HepG2 (cell line): ENCODE measurements at regions not wholly inside any gene's neighbourhood (a gene's known extent, or its start where the extent isn't known, plus 50 kb on each side); places are given as distances from the start of the nearest gene placed in this dataset.

ENCODE experiments used
- ATAC-seq: fragments of 200-7000 bp; cut with Tn5 transposase; 3 replicates; pipeline ENCODE4 v1.9.1; 2020; ENCODE audit warnings: mild to moderate bottlenecking, moderate library complexity
- BruUV-seq: library from RNA; stranded (reverse); fragments of 400-500 nt; replicated peaks from 2 replicates; lab custom pipeline; 2021; lab: Mats Ljungman, UMichigan
- CTCF ChIA-PET: fragments of 300-600 bp; formaldehyde crosslinking; extraction: SDS; loops from one replicate; lab custom pipeline; 2021; ENCODE audit warnings: low total read pairs, inconsistent platforms, low intra/inter-chr PET ratio; lab: Yijun Ruan, JAX
- POLR2A ChIA-PET: fragments of 350-600 bp; sonication (Branson Sonifier 250); formaldehyde crosslinking; loops from one replicate; lab custom pipeline; 2020; ENCODE audit warnings: antibody characterized with exemption, inconsistent platforms; lab: Yijun Ruan, JAX
- DNase-seq: peaks from one replicate; pipeline ENCODE4 v3.0.0-alpha.2; 2015; ENCODE audit warnings: low spot score
- FAIRE-seq: peaks from 3 replicates; lab custom pipeline; 2011; peaks lifted over from hg19 to GRCh38; lab: Jason Lieb, UNC
- H2AFZ ChIP-seq: one replicate; pipeline ENCODE4 v1.6.1; 2011; ENCODE audit warnings: low read length, inconsistent platforms
- H3K27ac ChIP-seq: fragments of 300-600 bp; 3 replicates; pipeline ENCODE4 v1.8.0; 2011; ENCODE audit warnings: mixed run types, mild to moderate bottlenecking, mixed read lengths, low read length, inconsistent platforms; ENCODE audit not compliant: insufficient read depth; ENCODE audit errors: extremely low read length
- H3K27me3 ChIP-seq, 2 experiments: fragments of 200-600 bp in 1 of 2; 2 replicates in 1 of 2; 3 replicates in 1 of 2; pipeline versions ENCODE4 v1.6.0 to v1.8.0; 2011; ENCODE audit warnings: low read length in 2 of 2, mild to moderate bottlenecking in 2 of 2, moderate library complexity in 2 of 2, inconsistent platforms in 1 of 2; ENCODE audit not compliant: insufficient read depth in 2 of 2, control insufficient read depth in 1 of 2
- H3K36me3 ChIP-seq, 2 experiments: fragments of 200-600 bp in 1 of 2; replicated peaks in 1 of 2; 2 replicates in 1 of 2; 3 replicates in 1 of 2; pipeline versions ENCODE4 v1.5.1 to v1.8.0; 2011; ENCODE audit warnings: low read length in 2 of 2, inconsistent platforms in 1 of 2; ENCODE audit not compliant: insufficient read depth in 2 of 2, control insufficient read depth in 1 of 2
- H3K4me1 ChIP-seq: 2 replicates; pipeline ENCODE4 v1.5.1; 2012; ENCODE audit warnings: low read length, inconsistent platforms; ENCODE audit not compliant: insufficient read depth
- H3K4me2 ChIP-seq: 2 replicates; pipeline ENCODE4 v1.6.0; 2011; ENCODE audit warnings: low read depth, low read length, inconsistent platforms
- H3K4me3 ChIP-seq, 3 experiments: fragments of 200-600 bp in 1 of 3; sonication (generic), shearing (Covaris generic) in 1 of 3; replicated peaks in 1 of 3; 2 replicates each; pipeline ENCODE4 v1.5.1; 2011 to 2016; ENCODE audit warnings: low read length in 3 of 3, inconsistent platforms in 2 of 3, low read depth in 2 of 3, mild to moderate bottlenecking in 2 of 3, control low read depth in 1 of 3, mixed read lengths in 1 of 3; ENCODE audit not compliant: insufficient read depth in 1 of 3
- H3K79me2 ChIP-seq: one replicate; pipeline ENCODE4 v1.6.1; 2011; ENCODE audit warnings: low read length, inconsistent platforms; ENCODE audit not compliant: insufficient read depth
- H3K9ac ChIP-seq: 2 replicates; pipeline ENCODE4 v1.6.0; 2011; ENCODE audit warnings: mild to moderate bottlenecking, low read depth, low read length, inconsistent platforms; ENCODE audit not compliant: insufficient read depth
- H3K9me3 ChIP-seq: 2 replicates; pipeline ENCODE4 v1.5.1; 2012; ENCODE audit warnings: mild to moderate bottlenecking, low read length
- H4K20me1 ChIP-seq: 2 replicates; pipeline ENCODE4 v1.6.0; 2011; ENCODE audit warnings: inconsistent platforms, mild to moderate bottlenecking, low read length, moderate library complexity; ENCODE audit not compliant: insufficient read depth
- HDAC1 ChIP-seq: sonication (generic); formaldehyde crosslinking; IDR thresholded peaks from 2 replicates; pipeline ENCODE4 v1.5.1; 2020; ENCODE audit warnings: mild to moderate bottlenecking, missing genetic modification reagents
- MIER3 ChIP-seq: IDR thresholded peaks from 2 replicates; pipeline ENCODE4 v1.6.1; 2016; ENCODE audit warnings: missing compliant biosample characterization, borderline replicate concordance
- NR2F2 ChIP-seq: IDR thresholded peaks from 2 replicates; pipeline ENCODE4 v1.6.1; 2012; ENCODE audit warnings: low read depth, inconsistent platforms, borderline replicate concordance
- SAP130 ChIP-seq: IDR thresholded peaks from 2 replicates; pipeline ENCODE4 v1.6.1; 2016; ENCODE audit warnings: low read depth
- SOX13 ChIP-seq, 3 experiments: fragments of 450-650 bp in 1 of 3; sonication (generic) in 1 of 3; formaldehyde crosslinking in 1 of 3; IDR thresholded peaks in 2 of 3; conservative IDR thresholded peaks in 1 of 3; 2 replicates each; pipeline versions ENCODE4 v1.5.0 to v1.6.1; 2016 to 2020; ENCODE audit warnings: antibody characterized with exemption in 1 of 3, mild to moderate bottlenecking in 1 of 3, missing compliant biosample characterization in 1 of 3, missing genetic modification reagents in 1 of 3, moderate library complexity in 1 of 3
- ZC3H13 ChIP-seq: sonication (generic); formaldehyde crosslinking; IDR thresholded peaks from 2 replicates; pipeline ENCODE4 v1.8.1; 2023; ENCODE audit warnings: mild to moderate bottlenecking, missing genetic modification reagents, moderate library complexity
- ZNF331 ChIP-seq: sonication (generic); formaldehyde crosslinking; IDR thresholded peaks from 2 replicates; pipeline ENCODE4 v1.4.0; 2020; ENCODE audit warnings: missing genetic modification reagents
- ZNF674 ChIP-seq: sonication (generic); formaldehyde crosslinking; IDR thresholded peaks from 2 replicates; pipeline ENCODE4 v1.5.0; 2020; ENCODE audit warnings: low read depth, mild to moderate bottlenecking, missing genetic modification reagents
- ZNF678 ChIP-seq: sonication (generic); formaldehyde crosslinking; IDR thresholded peaks from 2 replicates; pipeline ENCODE4 v1.4.0; 2020; ENCODE audit warnings: mild to moderate bottlenecking, missing genetic modification reagents
- WGBS: methylation state at CpG from one replicate; pipeline ENCODE4 v1.1.6; 2017; ENCODE audit warnings: low lambda C conversion rate; 5-methylcytosine and 5-hydroxymethylcytosine counted together
- in situ Hi-C: cut with HindIII; loops from 2 replicates; pipeline ENCODE4 v1.10.0; 2017; ENCODE audit warnings: low pct_unique_long_range_greater_than_20kb; ENCODE audit not compliant: extremely low pct_ligation_motif_present
- intact Hi-C: fragments of 100-400 bp; cut with micrococcal nuclease; formaldehyde crosslinking; loops from one replicate; pipeline ENCODE4 v1.10.0; 2022; ENCODE audit not compliant: unreplicated experiment
- TF ChIP-seq, protein P1 (sequence below): sonication (generic); formaldehyde crosslinking; IDR thresholded peaks from 2 replicates; pipeline ENCODE4 v1.4.0; 2020; ENCODE audit warnings: missing genetic modification reagents
- TF ChIP-seq, protein P2 (sequence below): sonication (generic); formaldehyde crosslinking; IDR thresholded peaks from 2 replicates; pipeline ENCODE4 v1.4.0; 2020; ENCODE audit warnings: missing genetic modification reagents
- TF ChIP-seq, protein P3 (sequence below): sonication (generic); formaldehyde crosslinking; IDR thresholded peaks from 2 replicates; pipeline ENCODE4 v1.4.0; 2020; ENCODE audit warnings: mild to moderate bottlenecking, missing genetic modification reagents
- TF ChIP-seq, protein P4 (sequence below): sonication (generic); formaldehyde crosslinking; IDR thresholded peaks from 2 replicates; pipeline ENCODE4 v1.5.0; 2020; ENCODE audit warnings: mild to moderate bottlenecking, missing genetic modification reagents, moderate library complexity

DNA sequence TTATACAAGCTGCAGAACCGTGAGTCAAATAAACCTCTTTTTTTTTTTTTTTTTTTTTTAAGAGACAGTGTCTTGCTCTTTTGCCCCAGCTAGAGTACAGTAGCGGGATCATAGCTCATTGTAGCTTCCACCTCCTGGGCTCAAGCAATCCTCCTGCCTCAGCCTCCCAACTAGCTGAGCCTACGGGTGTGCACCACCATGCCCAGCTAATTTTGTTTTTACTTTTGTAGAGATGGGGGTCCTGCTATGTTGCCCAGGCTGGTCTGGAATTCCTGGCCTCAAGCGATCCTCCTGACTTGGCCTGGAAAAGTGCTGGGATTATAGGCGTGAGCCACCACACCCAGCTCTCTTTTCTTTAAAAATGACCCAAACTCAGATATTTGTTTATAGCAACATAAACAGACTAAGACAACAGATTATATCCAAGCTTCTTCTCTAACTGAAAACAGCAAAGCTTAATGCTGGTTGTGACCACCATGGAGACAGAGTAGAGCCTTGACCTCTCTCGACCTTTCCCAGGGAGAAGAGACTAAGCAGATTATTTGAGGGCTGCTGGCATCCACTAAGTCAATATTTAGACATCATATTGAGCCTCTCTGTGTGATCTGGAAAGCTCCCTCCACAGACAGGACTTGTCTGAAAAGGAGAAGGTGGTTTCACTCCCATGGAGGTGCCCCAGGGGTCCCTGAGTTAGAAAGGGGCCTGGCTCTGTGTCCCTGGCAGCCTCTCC lies 150.0 kb downstream of the KCTD15 start (continued):
- TF ChIP-seq, protein P1, sequence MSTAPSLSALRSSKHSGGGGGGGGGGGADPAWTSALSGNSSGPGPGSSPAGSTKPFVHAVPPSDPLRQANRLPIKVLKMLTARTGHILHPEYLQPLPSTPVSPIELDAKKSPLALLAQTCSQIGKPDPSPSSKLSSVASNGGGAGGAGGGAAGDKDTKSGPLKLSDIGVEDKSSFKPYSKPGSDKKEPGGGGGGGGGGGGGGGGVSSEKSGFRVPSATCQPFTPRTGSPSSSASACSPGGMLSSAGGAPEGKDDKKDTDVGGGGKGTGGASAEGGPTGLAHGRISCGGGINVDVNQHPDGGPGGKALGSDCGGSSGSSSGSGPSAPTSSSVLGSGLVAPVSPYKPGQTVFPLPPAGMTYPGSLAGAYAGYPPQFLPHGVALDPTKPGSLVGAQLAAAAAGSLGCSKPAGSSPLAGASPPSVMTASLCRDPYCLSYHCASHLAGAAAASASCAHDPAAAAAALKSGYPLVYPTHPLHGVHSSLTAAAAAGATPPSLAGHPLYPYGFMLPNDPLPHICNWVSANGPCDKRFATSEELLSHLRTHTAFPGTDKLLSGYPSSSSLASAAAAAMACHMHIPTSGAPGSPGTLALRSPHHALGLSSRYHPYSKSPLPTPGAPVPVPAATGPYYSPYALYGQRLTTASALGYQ = peak; percentile 52; the same call in 1 of the 2 replicates
- TF ChIP-seq ZNF331 = peak; percentile 13; the same call in 1 of the 2 replicates
- no peak for TF ChIP-seq ZNF678 (CRISPR knock-in tag)
- peak; percentile 43; the same call in 1 of the 2 replicates for TF ChIP-seq MIER3 (CRISPR knock-in tag)
- peak; percentile 83 for TF ChIP-seq NR2F2
- TF ChIP-seq SOX13 (IDR thresholded peaks at IDR 0.05) = no peak
- peak in 1 of 2 experiments; percentile 74; a peak in 2 of 4 replicates for TF ChIP-seq SOX13 (CRISPR knock-in tag; conservative IDR thresholded peaks at IDR 0.05 in 1 of 2, IDR thresholded peaks at IDR 0.05 in 1 of 2)
- peak; percentile 30; the same call in 1 of the 2 replicates for TF ChIP-seq HDAC1 (CRISPR knock-in tag)
- TF ChIP-seq SAP130 = 0 out of 2 replicates have a peak, but pooled peaks have one; percentile 9
- no peak for TF ChIP-seq ZNF674 (CRISPR knock-in tag)

DNA sequence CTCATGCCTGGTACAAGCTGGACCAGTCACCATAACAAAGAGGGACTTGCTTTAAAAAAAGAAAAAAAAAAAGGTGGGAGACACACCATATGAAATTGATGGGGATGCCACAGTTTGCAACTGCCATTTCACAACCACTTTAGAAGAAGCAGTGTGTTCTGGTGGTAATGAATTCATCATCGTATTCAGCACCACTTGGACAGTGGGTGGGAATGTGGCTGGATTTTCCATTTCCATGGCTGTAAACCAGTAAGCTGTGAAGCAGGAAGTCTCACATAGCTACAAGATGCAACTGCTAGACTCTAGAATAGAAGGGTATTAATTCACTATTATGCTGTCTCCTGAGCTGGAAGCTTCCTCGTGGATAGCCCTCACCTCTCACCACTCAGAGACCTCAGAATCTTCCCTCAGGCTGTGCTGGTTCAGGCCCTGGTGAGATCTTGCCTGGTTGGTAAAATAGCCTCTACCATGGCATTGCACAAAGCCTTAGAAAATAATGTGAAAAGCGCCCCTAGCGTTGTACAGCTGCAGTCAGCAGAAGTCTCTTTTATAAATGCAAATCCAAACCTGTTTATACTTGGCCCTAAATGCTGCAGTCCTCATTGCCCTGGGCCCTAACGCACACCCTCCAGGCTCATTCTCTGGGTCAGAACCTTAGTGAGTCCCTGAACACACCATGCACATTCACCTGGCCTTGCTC lies 150.7 kb downstream of the KCTD15 start:
- intact Hi-C loops = loop anchor here (10.0 kb wide), 1 partner anchor 47 kb away; no protein-coding TSS in a partner anchor
- Histone ChIP-seq H3K27me3 (peaks cover 0 to 28% of the 10 kb centered on the region in 2 experiments; a peak in 4 of 5 replicates), H3K79me2 (no peaks in the 10 kb centered on the region), H3K9ac (no peak overlapping the region), H3K4me1 (peaks cover 21% of the 10 kb centered on the region), H3K27ac (no peak overlapping the region), H3K36me3 (no peaks in the 10 kb centered on the region), H3K9me3 (no peaks in the 10 kb centered on the region), H4K20me1 (no peaks in the 10 kb centered on the region; the same call in 1 of the 2 replicates), H3K4me2 (no peak overlapping the region), H2AFZ (no peak overlapping the region), H3K4me3 (no peak overlapping the region)
- FAIRE-seq = no peak
- ChIA-PET POLR2A (interaction anchor here (0.5 kb wide), 1 partner anchor 150 kb away, joined by 4 read pairs; no protein-coding TSS in a partner anchor), CTCF (interaction anchor here (1.4 kb wide), 1 partner anchor 169 kb away, joined by 4 read pairs; no protein-coding TSS in a partner anchor)
- no peak for DNase-seq
- in situ Hi-C loops = no loop called here
- peak; percentile 47 for ATAC-seq
- no TSS peak for BruUV-seq
- WGBS = 19% methylated on average over 3 of the region's 5 CpGs
- TF ChIP-seq ZC3H13 (CRISPR knock-in tag) = no peak
- TF ChIP-seq, protein P2, sequence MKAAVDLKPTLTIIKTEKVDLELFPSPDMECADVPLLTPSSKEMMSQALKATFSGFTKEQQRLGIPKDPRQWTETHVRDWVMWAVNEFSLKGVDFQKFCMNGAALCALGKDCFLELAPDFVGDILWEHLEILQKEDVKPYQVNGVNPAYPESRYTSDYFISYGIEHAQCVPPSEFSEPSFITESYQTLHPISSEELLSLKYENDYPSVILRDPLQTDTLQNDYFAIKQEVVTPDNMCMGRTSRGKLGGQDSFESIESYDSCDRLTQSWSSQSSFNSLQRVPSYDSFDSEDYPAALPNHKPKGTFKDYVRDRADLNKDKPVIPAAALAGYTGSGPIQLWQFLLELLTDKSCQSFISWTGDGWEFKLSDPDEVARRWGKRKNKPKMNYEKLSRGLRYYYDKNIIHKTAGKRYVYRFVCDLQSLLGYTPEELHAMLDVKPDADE (CRISPR knock-in tag) = no peak
- TF ChIP-seq, protein P3, sequence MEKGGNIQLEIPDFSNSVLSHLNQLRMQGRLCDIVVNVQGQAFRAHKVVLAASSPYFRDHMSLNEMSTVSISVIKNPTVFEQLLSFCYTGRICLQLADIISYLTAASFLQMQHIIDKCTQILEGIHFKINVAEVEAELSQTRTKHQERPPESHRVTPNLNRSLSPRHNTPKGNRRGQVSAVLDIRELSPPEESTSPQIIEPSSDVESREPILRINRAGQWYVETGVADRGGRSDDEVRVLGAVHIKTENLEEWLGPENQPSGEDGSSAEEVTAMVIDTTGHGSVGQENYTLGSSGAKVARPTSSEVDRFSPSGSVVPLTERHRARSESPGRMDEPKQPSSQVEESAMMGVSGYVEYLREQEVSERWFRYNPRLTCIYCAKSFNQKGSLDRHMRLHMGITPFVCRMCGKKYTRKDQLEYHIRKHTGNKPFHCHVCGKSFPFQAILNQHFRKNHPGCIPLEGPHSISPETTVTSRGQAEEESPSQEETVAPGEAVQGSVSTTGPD (CRISPR knock-in tag) = no peak
- TF ChIP-seq, protein P4, sequence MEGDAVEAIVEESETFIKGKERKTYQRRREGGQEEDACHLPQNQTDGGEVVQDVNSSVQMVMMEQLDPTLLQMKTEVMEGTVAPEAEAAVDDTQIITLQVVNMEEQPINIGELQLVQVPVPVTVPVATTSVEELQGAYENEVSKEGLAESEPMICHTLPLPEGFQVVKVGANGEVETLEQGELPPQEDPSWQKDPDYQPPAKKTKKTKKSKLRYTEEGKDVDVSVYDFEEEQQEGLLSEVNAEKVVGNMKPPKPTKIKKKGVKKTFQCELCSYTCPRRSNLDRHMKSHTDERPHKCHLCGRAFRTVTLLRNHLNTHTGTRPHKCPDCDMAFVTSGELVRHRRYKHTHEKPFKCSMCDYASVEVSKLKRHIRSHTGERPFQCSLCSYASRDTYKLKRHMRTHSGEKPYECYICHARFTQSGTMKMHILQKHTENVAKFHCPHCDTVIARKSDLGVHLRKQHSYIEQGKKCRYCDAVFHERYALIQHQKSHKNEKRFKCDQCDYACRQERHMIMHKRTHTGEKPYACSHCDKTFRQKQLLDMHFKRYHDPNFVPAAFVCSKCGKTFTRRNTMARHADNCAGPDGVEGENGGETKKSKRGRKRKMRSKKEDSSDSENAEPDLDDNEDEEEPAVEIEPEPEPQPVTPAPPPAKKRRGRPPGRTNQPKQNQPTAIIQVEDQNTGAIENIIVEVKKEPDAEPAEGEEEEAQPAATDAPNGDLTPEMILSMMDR (CRISPR knock-in tag) = peak; percentile 13; the same call in 1 of the 2 replicates
